Coronary artery (tissue), 2 donors: ENCODE measurements at regions not wholly inside any gene's neighbourhood (a gene's known extent, or its start where the extent isn't known, plus 50 kb on each side); places are given as distances from the start of the nearest gene placed in this dataset.

ENCODE experiments used
- DNase-seq: peaks from one replicate; pipeline ENCODE4 v3.0.0-alpha.2; 2017; ENCODE audit warnings: low spot score
- H3K27ac ChIP-seq, 2 donors: fragments of 200-600 bp; sonication (generic); one replicate each; pipeline ENCODE4 v1.5.1; 2016 to 2019
- H3K4me3 ChIP-seq: fragments of 200-600 bp; sonication (generic); 2 replicates; pipeline ENCODE4 v1.5.1; 2016; ENCODE audit warnings: mild to moderate bottlenecking, moderate library complexity
- TF ChIP-seq, protein P1 (sequence below): fragments of 200-600 bp; sonication (generic); IDR thresholded peaks from one replicate; pipeline ENCODE4 v1.5.1; 2019; ENCODE audit warnings: antibody characterized with exemption

DNA sequence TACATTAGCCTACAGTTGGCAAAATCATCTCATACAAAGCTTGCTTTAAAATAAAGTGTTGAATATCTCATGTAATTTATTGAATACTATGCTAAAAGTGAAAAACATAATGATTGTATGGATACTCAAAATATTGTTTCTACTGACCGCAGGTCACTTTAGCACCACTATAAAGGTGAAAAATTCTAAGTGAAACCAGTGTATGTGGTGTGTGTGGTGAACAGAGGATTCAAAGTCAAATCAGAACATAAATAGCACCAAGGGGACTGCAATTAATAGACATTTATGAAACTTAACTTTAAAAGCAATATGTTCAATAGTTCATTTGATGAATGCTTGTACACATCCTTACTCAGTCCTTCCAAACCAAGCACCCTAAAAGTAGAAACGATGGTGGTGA lies 145.8 kb downstream of the AKAIN1 start:
- TF ChIP-seq, protein P1, sequence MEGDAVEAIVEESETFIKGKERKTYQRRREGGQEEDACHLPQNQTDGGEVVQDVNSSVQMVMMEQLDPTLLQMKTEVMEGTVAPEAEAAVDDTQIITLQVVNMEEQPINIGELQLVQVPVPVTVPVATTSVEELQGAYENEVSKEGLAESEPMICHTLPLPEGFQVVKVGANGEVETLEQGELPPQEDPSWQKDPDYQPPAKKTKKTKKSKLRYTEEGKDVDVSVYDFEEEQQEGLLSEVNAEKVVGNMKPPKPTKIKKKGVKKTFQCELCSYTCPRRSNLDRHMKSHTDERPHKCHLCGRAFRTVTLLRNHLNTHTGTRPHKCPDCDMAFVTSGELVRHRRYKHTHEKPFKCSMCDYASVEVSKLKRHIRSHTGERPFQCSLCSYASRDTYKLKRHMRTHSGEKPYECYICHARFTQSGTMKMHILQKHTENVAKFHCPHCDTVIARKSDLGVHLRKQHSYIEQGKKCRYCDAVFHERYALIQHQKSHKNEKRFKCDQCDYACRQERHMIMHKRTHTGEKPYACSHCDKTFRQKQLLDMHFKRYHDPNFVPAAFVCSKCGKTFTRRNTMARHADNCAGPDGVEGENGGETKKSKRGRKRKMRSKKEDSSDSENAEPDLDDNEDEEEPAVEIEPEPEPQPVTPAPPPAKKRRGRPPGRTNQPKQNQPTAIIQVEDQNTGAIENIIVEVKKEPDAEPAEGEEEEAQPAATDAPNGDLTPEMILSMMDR, result no peak
- Histone ChIP-seq H3K27ac (no peak overlapping the region), H3K4me3 (no peak overlapping the region)
- no peak for DNase-seq

DNA sequence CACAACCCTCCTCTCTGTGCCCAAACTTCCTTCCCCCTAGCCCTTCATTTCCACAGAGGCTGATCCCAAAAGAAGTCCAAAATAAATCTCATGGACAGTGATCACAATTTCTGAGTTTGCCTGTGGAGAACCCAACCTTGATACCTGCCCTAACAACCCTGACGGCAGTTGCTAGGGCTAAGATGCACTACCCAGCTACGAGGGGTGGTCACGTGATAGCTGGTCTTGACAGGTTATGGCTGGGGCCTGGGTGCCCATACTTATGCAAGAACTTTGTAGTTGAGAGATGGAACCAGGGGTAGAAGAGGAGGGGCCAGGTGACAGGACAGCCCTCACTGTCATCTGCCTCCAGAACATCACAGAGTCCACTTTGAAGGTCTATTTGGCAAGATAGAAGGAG lies 147.9 kb downstream of the AKAIN1 start:
- no peak overlapping the region for H3K4me3 ChIP-seq
- H3K27ac ChIP-seq, result no peak overlapping the region
- TF ChIP-seq, protein P1, result no peak
- no peak for DNase-seq

DNA sequence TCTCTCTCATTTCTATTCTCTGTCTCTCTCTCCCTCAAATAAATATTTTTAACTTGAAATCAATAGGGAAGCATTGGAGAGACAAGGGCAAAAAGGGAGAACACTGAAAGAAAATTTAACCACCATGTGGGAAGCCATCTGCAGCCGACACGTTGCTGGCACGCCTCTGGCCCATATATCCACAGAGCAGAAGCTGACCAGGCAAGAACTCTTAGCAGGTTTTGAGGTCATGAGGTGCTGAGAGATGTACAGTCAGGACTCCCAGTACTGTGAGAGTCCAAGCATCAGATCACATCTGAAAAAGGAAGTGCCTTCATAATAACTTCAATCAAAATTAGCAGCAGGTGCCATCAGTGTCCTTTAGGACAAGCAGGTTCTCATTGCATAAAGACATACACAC lies 156.6 kb downstream of the AKAIN1 start:
- Histone ChIP-seq H3K27ac (no peak overlapping the region), H3K4me3 (no peak overlapping the region)
- TF ChIP-seq, protein P1, result no peak
- no peak for DNase-seq

DNA sequence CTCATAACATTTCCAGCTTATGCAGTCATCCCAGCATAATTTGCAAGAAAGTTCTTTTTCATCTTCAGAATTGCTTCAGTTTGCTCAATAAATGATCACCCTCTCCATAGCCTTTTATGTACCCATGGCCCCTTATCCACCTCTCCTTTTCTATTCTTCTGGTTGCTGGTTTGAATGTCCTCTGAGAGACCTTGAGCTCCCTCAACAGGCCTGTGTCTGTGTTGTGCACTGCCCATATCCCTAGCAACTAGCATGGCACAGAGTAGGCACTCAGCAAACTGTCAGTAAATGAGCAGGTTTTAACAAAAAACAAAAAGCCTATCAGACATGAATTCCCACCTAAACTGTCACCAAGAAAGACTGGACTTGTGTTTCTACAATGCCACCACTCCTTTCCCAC lies 160.5 kb downstream of the AKAIN1 start:
- TF ChIP-seq, protein P1, result no peak
- no peak overlapping the region for H3K4me3 ChIP-seq
- no peak for DNase-seq
- no peak overlapping the region for H3K27ac ChIP-seq

DNA sequence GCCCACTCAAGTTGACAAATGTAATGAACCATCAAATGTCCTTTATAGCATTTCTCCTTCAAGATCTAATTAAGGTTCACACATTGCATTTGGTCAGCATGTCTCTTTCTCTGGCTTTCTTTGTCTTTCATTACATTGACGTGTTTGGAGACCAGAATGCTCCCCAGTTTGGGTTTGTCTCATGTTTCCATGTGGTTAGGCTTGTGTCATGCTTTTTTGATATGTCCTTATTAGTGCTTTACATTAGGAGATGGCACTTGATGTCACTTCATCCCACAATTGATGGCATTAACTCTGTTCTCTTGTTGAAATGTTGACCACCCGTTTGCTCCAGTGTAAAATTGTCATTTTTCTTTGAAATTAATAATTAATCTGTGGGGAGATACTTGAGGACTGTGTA lies 165.8 kb downstream of the AKAIN1 start:
- Histone ChIP-seq H3K4me3 (no peak overlapping the region), H3K27ac (no peak overlapping the region)
- TF ChIP-seq, protein P1, result no peak
- no peak for DNase-seq

DNA sequence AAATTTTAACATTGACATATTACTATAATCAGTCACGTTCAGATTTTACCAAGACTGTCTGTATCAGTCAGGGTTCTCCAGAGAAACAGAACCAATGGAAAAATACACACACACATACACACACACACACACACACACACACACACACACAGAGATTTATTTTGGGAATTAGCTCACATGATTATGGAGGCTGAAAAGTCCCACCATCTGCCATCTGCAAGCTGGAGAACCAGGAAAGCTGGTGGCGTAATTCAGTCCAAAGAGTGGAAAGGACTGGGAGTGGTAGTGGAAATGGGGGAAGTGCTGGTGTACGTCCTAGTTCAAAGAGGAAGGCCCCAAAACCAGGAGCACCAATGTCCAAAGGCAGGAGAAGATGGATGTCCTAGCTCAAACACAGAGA lies 166.4 kb downstream of the AKAIN1 start:
- DNase-seq, result no peak
- TF ChIP-seq, protein P1, result no peak
- Histone ChIP-seq H3K27ac (no peak overlapping the region), H3K4me3 (no peak overlapping the region)

DNA sequence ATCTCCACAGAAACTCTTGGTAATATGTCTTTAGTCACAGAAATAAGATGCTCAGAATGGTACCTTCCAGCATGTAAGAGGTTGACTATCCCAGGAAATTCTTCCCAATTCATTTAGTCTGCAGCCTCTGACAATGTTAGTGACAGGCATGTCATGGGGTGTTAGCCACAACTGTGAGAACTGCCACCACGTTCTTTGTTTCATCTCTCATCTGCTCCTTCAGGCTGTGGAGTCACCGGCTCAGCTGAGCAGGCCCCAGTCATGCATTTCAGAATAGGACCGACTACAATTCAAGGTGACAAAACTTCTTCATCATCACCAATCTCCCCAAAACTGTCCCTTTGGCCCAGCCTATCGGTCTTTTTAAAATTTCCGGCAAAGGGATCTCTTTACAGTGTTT lies 167.5 kb downstream of the AKAIN1 start:
- TF ChIP-seq, protein P1, result no peak
- DNase-seq, result no peak
- Histone ChIP-seq H3K27ac (no peak overlapping the region), H3K4me3 (no peak overlapping the region)
